Kidney epithelial cell (primary cell): ENCODE measurements at regions not wholly inside any gene's neighbourhood (a gene's known extent, or its start where the extent isn't known, plus 50 kb on each side); places are given as distances from the start of the nearest gene placed in this dataset.
"Not testable (repeated sequence)": the region's sequence is repeated elsewhere in the genome, so short reads cannot be mapped to it uniquely, and the experiment has no call there.

Experiments
- DNase-seq: peaks from one replicate; pipeline ENCODE4 v3.0.0-alpha.2; 2010; ENCODE audit warnings: low read depth
- H3K27me3 ChIP-seq: 2 replicates; pipeline ENCODE4 v1.6.0; 2011; ENCODE audit warnings: low read length; ENCODE audit not compliant: control insufficient read depth, insufficient read depth
- H3K36me3 ChIP-seq: 2 replicates; pipeline ENCODE4 v1.5.1; 2011; ENCODE audit warnings: low read length; ENCODE audit not compliant: control insufficient read depth, insufficient read depth
- H3K4me3 ChIP-seq: 2 replicates; pipeline ENCODE4 v1.5.1; 2011; ENCODE audit warnings: low read depth, mild to moderate bottlenecking, control low read depth, low read length
- TF ChIP-seq, protein P1 (sequence below): IDR thresholded peaks from 2 replicates; pipeline ENCODE4 v1.5.1; 2011; ENCODE audit warnings: mild to moderate bottlenecking, moderate library complexity, low read length, control low read depth, inconsistent platforms; ENCODE audit not compliant: insufficient read depth, poor library complexity, severe bottlenecking

DNA sequence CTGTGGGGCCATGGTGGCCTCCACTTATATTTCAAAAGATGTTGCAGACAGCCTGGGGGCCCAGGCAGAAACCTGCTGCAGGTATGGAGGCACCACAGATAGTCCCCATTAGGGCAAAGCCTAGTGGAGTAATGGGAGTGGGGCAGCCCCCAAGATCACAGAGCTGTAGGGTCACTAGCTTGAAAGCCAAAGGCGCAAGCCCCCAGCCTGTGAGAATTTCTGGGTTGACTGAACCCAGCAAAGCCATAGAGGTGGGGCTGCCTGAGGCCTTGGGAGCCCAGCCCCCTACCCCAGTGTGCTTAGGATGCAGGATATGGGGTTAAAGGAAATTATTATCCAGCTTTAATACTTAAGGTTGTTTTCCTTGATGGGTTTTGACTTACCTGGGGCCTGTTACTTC is 165.3 kb upstream of the FBN2 start:
- H3K36me3 ChIP-seq, result no peaks in the 10 kb centered on the region
- no peaks in the 10 kb centered on the region for H3K27me3 ChIP-seq
- no peak overlapping the region for H3K4me3 ChIP-seq
- TF ChIP-seq, protein P1, sequence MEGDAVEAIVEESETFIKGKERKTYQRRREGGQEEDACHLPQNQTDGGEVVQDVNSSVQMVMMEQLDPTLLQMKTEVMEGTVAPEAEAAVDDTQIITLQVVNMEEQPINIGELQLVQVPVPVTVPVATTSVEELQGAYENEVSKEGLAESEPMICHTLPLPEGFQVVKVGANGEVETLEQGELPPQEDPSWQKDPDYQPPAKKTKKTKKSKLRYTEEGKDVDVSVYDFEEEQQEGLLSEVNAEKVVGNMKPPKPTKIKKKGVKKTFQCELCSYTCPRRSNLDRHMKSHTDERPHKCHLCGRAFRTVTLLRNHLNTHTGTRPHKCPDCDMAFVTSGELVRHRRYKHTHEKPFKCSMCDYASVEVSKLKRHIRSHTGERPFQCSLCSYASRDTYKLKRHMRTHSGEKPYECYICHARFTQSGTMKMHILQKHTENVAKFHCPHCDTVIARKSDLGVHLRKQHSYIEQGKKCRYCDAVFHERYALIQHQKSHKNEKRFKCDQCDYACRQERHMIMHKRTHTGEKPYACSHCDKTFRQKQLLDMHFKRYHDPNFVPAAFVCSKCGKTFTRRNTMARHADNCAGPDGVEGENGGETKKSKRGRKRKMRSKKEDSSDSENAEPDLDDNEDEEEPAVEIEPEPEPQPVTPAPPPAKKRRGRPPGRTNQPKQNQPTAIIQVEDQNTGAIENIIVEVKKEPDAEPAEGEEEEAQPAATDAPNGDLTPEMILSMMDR, result no peak
- DNase-seq, result no peak

DNA sequence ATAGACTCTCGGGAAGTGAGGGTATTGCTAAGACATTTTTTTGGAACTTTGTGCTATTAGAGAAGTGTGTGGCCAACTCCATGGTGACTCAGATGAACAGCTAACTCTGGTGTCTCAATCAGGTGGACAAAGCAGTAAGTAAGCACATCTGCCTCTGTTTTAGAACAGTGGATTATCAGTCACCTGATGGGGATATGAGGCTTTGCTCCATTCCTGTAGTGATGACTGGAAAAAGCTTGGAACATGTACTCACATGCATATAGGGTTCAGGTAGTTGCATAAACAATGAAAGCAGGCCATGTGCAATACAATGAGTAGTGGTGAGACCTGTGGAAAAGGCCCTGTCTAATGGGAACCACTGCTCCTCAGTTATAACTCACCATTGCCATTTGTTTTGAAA is 168.2 kb upstream of the FBN2 start:
- DNase-seq, result no peak
- H3K36me3 ChIP-seq, result no peaks in the 10 kb centered on the region
- TF ChIP-seq, protein P1, result no peak

DNA sequence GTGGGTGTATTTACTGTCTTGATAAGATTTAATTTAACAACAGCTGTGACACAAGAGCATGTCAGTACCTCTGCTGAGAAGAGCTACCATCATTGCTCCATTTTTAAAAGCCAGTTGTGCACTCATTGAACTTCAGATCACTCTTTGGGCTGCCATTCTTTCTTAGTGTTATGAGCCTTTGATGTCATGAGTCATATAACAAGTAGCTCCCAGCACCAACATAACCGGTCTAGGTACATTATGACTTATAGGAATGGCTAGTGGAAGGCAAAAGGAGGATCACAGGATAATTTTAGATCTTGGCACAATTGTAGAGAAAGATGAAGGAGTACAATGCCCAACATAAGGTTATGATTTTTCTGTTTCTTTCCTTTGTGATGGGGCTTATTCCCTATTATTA is 170.8 kb upstream of the FBN2 start:
- H3K36me3 ChIP-seq, result no peaks in the 10 kb centered on the region
- no peak overlapping the region for H3K4me3 ChIP-seq
- DNase-seq, result no peak
- H3K27me3 ChIP-seq, result no peaks in the 10 kb centered on the region
- TF ChIP-seq, protein P1, result no peak

More for the DNA sequence above, 168.2 kb upstream of the FBN2 start:
- H3K4me3 ChIP-seq, result no peak overlapping the region
- H3K27me3 ChIP-seq, result no peaks in the 10 kb centered on the region

DNA sequence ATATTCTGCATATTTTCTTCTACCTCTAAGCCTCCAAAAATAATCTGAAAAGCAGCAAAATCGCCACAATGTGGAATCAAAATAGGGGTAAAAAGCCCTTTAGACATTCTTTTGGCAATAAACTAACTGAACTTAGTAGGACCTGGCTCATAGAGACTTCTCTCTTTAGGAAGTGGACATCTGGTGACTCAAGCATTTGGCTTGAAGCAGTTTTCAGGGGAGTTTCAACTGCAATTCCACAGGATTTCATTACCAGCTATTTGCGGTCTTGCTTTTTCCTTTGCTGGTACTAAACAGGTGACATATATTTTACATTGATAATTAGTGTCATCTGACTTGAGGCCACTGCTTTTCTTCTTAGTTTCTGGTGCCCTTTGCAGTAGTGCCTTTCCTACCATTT is 173.2 kb upstream of the FBN2 start:
- no peaks in the 10 kb centered on the region for H3K36me3 ChIP-seq
- no peaks in the 10 kb centered on the region for H3K27me3 ChIP-seq
- no peak for DNase-seq
- H3K4me3 ChIP-seq, result no peak overlapping the region
- TF ChIP-seq, protein P1, result no peak

DNA sequence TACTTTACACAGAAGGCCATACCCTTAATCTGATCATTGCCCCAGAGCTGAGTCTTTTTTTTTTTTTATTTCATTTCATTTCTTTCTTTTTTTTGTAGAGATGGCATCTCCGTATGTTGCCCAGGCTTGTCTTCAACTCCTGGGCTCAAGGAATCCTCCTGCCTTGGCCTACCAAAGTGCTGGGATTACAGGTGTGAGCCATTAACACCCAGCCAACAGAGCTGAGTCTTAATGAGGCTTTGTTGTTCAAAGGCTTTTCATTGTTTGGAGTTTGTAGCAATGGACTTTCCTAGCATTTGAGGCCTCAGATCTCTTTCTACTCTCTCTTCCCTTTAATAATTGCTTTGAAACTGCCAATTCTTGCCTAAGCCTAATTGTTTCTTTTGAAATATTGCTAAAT is 176.5 kb upstream of the FBN2 start:
- no peak overlapping the region for H3K4me3 ChIP-seq
- TF ChIP-seq, protein P1, result no peak

DNA sequence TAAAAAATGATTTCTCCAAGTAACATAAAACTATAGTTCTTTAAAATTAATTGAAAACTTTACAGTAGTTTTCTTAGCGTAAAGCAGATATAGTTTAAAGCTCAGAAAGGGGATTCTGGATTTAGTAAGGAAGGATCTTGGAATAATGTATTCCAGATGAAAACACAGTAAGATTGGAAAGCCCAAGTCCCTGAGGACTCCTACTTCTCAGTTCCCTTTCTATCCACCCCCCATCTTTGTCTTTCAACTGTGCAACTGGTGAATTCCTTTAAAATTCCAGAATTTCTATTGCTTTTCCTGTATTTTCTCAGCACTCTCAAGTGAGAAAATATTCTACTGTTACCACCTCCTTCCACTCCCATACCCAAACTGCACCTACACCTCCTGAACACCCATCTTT is 184.5 kb upstream of the FBN2 start:
- Histone ChIP-seq H3K4me3 (no peak overlapping the region), H3K27me3 (no peaks in the 10 kb centered on the region), H3K36me3 (no peaks in the 10 kb centered on the region)
- DNase-seq, result no peak
- TF ChIP-seq, protein P1, result no peak

More for the DNA sequence above, 176.5 kb upstream of the FBN2 start:
- no peak for DNase-seq
- Histone ChIP-seq H3K27me3 (no peaks in the 10 kb centered on the region), H3K36me3 (no peaks in the 10 kb centered on the region)

DNA sequence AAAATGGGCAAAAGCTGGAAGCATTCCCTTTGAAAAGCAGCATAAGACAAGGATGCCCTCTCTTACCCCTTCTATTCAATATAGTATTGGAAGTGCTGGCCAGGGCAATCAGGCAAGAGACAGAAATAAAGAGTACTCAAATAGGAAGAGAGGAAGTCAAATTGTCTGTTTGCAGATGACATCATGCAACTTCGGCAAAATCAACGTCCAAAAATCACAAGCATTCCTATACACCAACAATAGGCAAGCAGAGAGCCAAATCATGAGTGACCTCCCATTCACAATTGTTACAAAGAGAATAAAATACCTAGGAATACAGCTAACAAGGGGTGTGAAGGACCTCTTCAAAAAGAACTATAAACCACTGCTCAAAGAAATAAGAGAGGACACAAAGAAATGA is 192.0 kb upstream of the FBN2 start:
- not testable (repeated sequence) for DNase-seq, H3K4me3 ChIP-seq, H3K27me3 ChIP-seq, H3K36me3 ChIP-seq

DNA sequence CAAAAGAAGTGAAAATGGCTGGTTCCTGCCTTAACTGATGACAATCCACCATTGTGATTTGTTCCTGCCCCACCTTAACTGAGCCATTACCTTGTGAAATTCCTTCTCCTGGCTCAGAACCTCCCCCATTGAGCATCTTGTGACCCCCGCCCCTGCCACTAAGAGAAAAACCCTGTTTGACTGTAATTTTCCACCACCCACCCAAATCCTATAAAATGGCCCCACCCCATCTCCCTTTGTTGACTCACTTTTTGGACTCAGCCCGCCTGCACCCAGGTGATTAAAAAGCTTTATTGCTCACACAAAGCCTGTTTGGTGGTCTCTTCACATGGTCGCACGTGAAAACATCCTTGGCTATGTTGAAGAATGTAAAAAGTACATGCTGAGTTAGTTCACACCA is 197.6 kb upstream of the FBN2 start:
- not testable (repeated sequence) for H3K4me3 ChIP-seq, H3K36me3 ChIP-seq, H3K27me3 ChIP-seq, DNase-seq
